GM18870 (cell line): ENCODE measurements at regions not wholly inside any gene's neighbourhood (a gene's known extent, or its start where the extent isn't known, plus 50 kb on each side); places are given as distances from the start of the nearest gene placed in this dataset.

ENCODE experiments used
- ATAC-seq: cut with Tn5 transposase; IDR thresholded peaks from one replicate; pipeline ENCODE4 v1.9.1; 2021; ENCODE audit warnings: moderate library complexity; ENCODE audit not compliant: unreplicated experiment

DNA sequence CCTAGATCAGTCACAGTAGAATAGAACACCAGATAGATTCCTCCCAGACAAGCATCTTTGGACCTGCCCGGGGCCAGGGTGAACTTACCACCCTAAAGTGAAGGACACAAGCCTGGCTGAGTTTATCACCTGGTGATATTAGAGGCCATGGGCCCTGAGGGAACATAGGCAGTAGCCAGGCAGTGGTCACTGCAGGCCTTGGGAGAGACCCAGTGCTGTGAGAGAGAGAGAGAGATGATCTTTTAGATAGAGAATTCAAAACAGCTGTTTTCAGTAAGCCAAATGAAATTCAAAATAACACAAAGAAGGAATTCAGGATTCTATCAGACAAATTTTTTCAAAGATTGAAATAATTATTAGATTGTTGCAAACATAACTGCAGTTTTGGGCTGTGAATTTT is 1679.9 kb downstream of the EFNB2 start:
- ATAC-seq = no peak

- no peak for ATAC-seq
Measured at GRCh38 chr13:104854698-104855097, 1680.8 kb downstream of the EFNB2 start.

DNA sequence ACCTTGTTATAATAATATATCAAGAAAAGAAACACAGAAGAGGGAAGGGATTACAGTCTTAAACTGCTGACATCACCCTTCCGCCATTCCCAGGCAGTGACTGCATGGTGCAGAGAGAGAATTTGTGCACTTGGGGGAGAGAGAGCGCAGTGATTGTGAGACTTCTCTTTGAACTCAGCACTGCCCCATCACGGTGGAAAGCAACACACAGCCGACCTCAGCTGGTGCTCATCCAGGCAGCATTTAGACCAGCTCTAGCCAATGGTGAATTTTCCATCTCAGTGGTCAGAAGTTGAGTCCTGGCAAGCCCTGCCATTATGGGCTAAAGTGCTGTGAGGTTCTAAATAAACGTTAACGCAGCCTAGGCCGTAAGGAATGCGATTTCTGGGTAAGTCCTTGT is 1681.5 kb downstream of the EFNB2 start:
- no peak for ATAC-seq

- no peak for ATAC-seq
Measured at GRCh38 chr13:104847922-104848321, 1687.5 kb downstream of the EFNB2 start.

- ATAC-seq = no peak
Measured at GRCh38 chr13:104843401-104843800, 1692.1 kb downstream of the EFNB2 start.

DNA sequence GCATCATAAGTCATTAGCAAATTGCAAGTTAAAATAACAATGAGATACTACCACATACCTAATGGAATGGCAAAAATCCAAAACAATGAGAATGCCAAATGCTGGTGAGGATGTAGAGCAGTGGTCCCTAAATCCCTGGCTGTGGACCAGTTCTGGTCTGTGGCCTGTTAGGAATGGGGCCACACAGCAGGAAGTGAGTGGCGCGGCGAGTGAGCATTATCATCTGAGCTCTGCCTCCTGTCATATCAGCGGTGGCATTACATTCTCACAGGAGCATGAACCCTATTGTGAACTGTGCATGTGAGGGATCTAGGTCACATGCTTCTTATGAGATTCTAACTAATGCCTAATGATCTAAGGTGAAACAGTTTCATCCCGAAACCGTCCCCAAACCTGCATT is 1694.4 kb downstream of the EFNB2 start:
- ATAC-seq = no peak

- ATAC-seq = no peak
Measured at GRCh38 chr13:104837756-104838155, 1697.7 kb downstream of the EFNB2 start.

- no peak for ATAC-seq
Measured at GRCh38 chr13:104833221-104833620, 1702.2 kb downstream of the EFNB2 start.

DNA sequence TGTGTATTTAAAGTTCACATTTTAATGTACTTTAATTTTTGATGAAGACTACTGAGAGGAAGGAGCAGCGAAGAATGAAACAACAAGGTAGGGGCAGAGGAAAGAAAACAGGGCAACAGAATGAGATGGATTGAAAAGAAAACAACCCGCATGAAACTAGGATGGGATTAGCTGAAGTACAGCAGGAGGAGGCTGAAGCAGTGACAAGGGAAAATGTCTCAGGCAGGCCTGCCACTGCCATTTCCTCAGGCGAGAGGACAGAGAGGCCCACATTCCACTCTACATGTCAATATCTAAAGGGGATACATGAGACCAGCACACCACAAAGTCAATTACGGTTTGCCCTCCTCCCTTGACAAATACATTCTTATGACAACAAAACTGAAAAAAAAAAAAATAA is 1703.2 kb downstream of the EFNB2 start:
- ATAC-seq = no peak

DNA sequence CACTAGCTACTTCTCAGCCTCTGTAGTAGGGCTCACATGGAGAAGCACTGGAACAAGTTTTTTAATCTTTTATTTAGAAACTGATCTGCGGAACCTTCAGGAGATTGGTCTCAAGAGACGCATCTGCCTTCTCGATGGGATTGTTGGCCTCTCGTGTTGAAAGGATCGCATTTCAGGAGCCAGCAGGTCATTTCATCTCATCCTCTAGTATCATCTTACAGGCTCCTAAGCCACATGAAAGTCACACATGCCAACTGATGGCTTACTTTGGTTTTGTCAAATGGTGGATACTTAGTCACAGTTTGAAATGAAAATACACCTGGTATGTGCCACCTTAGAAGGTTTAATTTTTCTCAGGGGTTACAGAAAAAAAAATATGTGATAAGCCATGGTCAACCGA is 1703.6 kb downstream of the EFNB2 start:
- no peak for ATAC-seq

- ATAC-seq = no peak
Measured at GRCh38 chr13:104823709-104824108, 1711.8 kb downstream of the EFNB2 start.

DNA sequence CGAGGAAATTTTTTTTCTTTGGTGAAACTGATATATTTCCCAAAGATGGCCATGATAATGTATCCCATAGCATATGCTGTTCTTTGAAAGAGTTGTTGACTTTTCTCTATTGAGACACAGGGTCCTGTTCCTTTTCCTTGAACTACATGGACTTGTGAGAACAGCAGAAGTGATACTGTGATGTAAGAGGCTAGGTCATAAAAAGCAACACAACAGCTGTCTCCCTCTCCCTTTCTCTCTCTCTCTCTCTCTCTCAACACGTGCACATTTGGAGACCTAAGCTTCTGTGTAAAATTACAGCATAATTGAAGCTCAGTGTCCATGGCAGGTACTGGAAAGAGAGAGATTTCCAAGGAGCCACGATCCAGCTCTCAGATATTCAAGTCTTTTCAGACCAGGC is 1712.4 kb downstream of the EFNB2 start:
- ATAC-seq = no peak

GRCh38 chr13:104817271-104817670 is 1718.2 kb downstream of the EFNB2 start:
- no peak for ATAC-seq

GRCh38 chr13:104816726-104817125 is 1718.7 kb downstream of the EFNB2 start:
- no peak for ATAC-seq

- ATAC-seq = no peak
Measured at GRCh38 chr13:104810242-104810641, 1725.2 kb downstream of the EFNB2 start.

DNA sequence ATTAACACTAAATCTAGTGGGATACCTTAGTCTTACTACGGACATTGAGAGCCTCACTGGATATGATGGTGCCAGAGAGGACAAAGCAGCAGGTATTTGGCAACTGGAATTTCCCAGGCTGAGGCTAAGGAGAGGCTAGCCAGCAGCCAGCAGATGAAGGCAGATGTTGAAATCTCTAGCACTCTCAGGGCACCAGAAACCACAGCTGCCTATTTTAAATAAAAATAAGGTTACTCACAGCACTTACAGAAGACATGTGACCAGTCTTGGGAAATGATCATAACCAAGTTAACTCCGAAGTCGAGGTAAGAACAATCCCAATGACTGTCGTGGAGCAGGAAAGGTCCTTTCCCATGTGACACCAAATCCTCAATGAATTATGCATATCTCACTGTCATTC is 1726.0 kb downstream of the EFNB2 start:
- no peak for ATAC-seq

DNA sequence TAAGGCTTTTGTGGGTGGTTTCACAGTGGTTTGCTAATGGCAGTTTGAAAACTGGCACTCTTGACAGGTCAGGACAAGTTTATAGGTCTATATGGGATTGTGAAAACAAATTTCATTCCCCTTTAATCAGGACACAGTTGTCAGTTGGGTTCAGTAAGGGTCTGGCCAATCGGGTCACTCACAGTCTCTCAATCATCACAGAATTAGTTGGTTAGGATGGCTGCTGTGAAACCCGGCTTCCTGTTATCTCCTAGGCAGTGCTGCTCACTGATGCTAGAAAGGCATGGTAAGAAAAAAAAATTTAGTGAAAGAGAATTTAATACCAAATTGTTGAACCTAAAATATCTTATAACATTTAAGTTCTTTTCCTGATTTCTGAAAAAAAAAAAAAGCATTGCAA is 1730.1 kb downstream of the EFNB2 start:
- no peak for ATAC-seq

- ATAC-seq = no peak
Measured at GRCh38 chr13:104799152-104799551, 1732.9 kb upstream of the SLC10A2 start.

DNA sequence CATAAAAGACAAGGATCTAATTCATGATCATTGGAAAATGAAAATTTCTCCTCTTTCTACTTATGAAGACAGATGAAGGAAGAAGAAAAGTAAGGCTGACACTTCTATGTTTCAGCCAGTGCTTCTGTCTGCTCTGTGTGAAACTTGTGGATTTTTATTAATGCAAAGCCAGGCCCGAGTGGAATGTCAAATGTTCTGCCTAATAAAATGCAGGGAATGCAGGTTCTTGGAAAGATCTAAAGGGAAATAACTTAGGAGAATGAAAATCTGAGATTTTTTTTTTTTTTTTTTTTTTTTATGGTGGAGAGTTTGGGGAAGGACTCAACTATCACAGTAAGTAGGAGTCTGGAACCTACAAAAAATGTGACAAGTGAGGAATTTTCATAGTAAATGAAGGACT is 1732.3 kb upstream of the SLC10A2 start:
- no peak for ATAC-seq

- no peak for ATAC-seq
Measured at GRCh38 chr13:104796581-104796980, 1730.4 kb upstream of the SLC10A2 start.

GRCh38 chr13:104785952-104786351 is 1719.7 kb upstream of the SLC10A2 start:
- ATAC-seq = no peak

- no peak for ATAC-seq
Measured at GRCh38 chr13:104784891-104785290, 1718.7 kb upstream of the SLC10A2 start.

DNA sequence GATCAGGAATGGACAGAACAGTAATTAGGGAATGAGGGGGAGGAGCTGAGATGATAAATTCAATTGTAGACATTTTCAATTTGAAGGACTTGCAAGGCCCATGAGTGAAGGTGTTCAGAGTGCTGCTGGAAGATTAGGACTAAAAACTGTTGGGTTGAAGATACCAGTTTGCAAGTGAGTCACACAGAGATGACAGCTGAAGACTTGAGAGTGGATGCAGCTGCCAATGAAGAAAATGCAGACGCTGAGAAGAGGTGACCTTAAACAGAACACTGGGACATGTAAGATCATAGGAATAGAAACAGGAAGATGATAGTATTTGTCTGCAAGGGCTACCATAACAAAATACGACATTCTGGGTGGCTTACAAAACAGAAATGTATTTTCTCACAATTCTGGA is 1716.5 kb upstream of the SLC10A2 start:
- ATAC-seq = no peak
